ENCODE measurements at regions not wholly inside any gene's neighbourhood (a gene's known extent, or its start where the extent isn't known, plus 50 kb on each side); places are given as distances from the start of the nearest gene placed in this dataset.

DNA sequence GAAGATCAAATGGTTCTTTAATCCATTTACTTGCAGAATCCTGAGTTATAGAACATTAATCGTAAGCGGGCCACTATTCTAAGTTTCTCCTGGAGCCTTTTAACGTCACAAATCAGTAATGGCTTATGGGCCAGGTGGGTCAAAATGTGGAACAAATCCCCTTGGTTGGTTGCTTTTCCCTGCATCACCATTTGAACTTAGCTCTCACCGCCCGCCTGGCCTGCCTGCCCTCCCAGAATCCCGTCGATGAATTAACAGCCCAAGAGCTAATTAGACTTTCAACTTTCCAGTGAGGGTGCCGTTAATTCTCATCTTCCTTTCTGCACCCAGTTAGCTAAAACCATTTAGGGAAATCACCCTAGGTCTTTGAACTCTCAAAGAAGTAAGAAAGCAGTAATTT lies 205.5 kb downstream of the RNF152 start:
- H3K4me3 ChIP-seq (replicated peaks in 1 of 2; ENCODE audit: low read depth in 2 of 2, low read length in 2 of 2), result no peak overlapping the region
- TF ChIP-seq, protein P1, sequence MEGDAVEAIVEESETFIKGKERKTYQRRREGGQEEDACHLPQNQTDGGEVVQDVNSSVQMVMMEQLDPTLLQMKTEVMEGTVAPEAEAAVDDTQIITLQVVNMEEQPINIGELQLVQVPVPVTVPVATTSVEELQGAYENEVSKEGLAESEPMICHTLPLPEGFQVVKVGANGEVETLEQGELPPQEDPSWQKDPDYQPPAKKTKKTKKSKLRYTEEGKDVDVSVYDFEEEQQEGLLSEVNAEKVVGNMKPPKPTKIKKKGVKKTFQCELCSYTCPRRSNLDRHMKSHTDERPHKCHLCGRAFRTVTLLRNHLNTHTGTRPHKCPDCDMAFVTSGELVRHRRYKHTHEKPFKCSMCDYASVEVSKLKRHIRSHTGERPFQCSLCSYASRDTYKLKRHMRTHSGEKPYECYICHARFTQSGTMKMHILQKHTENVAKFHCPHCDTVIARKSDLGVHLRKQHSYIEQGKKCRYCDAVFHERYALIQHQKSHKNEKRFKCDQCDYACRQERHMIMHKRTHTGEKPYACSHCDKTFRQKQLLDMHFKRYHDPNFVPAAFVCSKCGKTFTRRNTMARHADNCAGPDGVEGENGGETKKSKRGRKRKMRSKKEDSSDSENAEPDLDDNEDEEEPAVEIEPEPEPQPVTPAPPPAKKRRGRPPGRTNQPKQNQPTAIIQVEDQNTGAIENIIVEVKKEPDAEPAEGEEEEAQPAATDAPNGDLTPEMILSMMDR (IDR thresholded peaks at IDR 0.05; ENCODE audit: low read depth, low read length), result no peak
- no peak for DNase-seq (ENCODE audit: low read depth in 2 of 2)

GRCh38 chr18:61683856-61684255 lies 209.0 kb downstream of the RNF152 start:
- DNase-seq (ENCODE audit: low read depth in 2 of 2), result no peak
- TF ChIP-seq, protein P1 (IDR thresholded peaks at IDR 0.05; ENCODE audit: low read depth, low read length), result no peak
- H3K4me3 ChIP-seq (replicated peaks in 1 of 2; ENCODE audit: low read depth in 2 of 2, low read length in 2 of 2), result no peak overlapping the region

DNA sequence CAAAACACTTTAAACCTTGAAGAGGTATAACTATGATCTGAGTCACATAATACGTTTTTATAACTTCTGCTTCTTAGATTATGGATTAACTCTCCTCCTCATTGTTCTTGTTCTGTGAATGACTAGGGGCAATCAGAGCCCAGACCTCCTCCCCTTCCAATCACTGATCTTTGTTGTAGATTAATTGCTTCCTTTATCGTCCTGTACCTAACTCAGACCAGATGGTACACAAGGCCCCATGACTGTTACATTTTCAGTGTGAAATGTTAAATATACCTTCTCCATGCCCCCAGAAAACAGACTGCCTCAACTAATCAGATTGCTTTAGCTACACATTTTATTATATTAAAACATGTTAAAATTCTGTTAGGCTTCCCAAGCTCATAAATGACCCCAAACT lies 211.7 kb downstream of the RNF152 start:
- TF ChIP-seq, protein P1 (IDR thresholded peaks at IDR 0.05; ENCODE audit: low read depth, low read length), result no peak
- DNase-seq (ENCODE audit: low read depth in 2 of 2), result no peak
- no peak overlapping the region for H3K4me3 ChIP-seq (replicated peaks in 1 of 2; ENCODE audit: low read depth in 2 of 2, low read length in 2 of 2)

DNA sequence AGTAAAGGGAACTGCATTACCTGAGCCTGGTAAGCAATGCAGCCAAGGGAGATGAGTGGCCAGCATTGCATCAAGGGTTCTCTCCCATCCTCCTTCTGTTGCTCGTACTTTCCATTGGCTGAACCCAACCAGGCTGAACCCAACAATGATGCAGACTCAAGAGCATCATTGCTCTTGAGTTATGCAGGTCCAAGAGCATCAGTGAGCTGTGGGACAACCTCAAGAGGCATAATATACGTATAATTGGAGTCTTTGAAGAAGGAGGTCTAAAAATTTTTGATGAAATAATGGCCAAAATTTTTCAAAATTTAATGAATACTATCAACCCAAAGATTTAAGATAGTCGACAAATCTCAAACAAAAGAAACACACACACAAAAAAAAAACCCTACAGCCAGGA lies 213.0 kb downstream of the RNF152 start:
- DNase-seq (ENCODE audit: low read depth in 2 of 2), result peak in 1 of 2 donors; percentile 21
- TF ChIP-seq, protein P1 (IDR thresholded peaks at IDR 0.05; ENCODE audit: low read depth, low read length), result no peak
- no peak overlapping the region for H3K4me3 ChIP-seq (replicated peaks in 1 of 2; ENCODE audit: low read depth in 2 of 2, low read length in 2 of 2)

DNA sequence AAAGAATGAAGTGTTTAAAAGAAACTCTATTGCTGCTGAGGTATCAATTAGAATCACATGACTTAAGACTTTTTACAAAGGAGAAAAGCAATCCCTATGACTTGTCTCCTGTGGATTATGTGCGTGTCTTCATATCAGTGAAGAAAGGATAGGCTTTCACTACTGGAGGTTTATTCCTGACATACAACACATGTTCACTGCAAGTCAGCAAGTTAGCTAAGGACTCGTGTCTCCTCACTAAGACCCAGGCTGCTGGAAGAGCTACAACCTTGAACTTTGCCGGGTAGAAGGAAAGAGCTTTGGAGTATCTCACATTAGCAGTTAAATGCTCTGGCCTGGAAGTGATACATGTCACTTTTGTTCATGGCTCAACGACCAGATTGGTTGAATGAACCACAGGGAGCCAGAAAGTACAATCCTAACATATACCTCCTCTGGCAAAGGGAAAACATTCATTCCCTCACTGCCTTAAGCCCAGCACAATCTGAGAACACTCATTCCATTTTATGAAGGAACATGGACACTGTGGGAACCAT lies 215.3 kb downstream of the RNF152 start:
- H3K4me3 ChIP-seq (replicated peaks in 1 of 2; ENCODE audit: low read depth in 2 of 2, low read length in 2 of 2), result no peak overlapping the region
- TF ChIP-seq, protein P1 (IDR thresholded peaks at IDR 0.05; ENCODE audit: low read depth, low read length), result no peak
- no peak for DNase-seq (ENCODE audit: low read depth in 2 of 2)

GRCh38 chr18:61676773-61677434 lies 215.9 kb downstream of the RNF152 start:
- no peak overlapping the region for H3K4me3 ChIP-seq (replicated peaks in 1 of 2; ENCODE audit: low read depth in 2 of 2, low read length in 2 of 2)
- TF ChIP-seq, protein P1 (IDR thresholded peaks at IDR 0.05; ENCODE audit: low read depth, low read length), result no peak
- no peak for DNase-seq (ENCODE audit: low read depth in 2 of 2)

DNA sequence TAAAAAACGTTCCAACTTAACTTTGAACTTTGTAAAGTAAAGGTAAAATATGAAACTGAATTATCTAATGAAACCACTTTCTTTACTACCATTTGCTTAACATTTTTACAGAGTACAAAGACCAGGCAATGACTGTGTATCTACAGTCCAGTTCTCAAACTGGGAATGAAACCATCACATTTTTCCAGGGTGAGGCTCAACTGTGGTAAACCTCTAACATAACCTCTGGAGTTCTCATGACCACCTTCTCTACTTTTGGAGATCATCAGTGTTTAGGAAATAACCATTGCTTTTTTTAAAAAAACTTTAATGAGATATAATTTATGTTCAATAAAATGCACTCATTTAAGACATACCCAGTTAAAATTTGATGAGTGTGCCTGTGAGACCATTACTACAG lies 223.5 kb downstream of the RNF152 start:
- no peak overlapping the region for H3K4me3 ChIP-seq (replicated peaks in 1 of 2; ENCODE audit: low read depth in 2 of 2, low read length in 2 of 2)
- DNase-seq (ENCODE audit: low read depth in 2 of 2), result peak in 1 of 2 donors; percentile 56
- TF ChIP-seq, protein P1 (IDR thresholded peaks at IDR 0.05; ENCODE audit: low read depth, low read length), result no peak

All from cardiac fibroblast (primary cell).